MM.1S (cell line): ENCODE measurements at regions not wholly inside any gene's neighbourhood (a gene's known extent, or its start where the extent isn't known, plus 50 kb on each side); places are given as distances from the start of the nearest gene placed in this dataset.

Experiments used
- DNase-seq: peaks from one replicate; pipeline ENCODE4 v3.0.0-alpha.2; 2015
- H2AFZ ChIP-seq: fragments of 300-600 bp; sonication (generic); 2 replicates; pipeline ENCODE4 v1.6.0; 2016; ENCODE audit warnings: antibody characterized with exemption, low read length
- H3F3A ChIP-seq: fragments of 300-600 bp; sonication (generic); 2 replicates; pipeline ENCODE4 v1.6.1; 2016; ENCODE audit warnings: mild to moderate bottlenecking, antibody characterized with exemption, low read length, moderate library complexity, mixed read lengths; ENCODE audit not compliant: insufficient read depth
- H3K27ac ChIP-seq: fragments of 300-600 bp; sonication (generic); 2 replicates; pipeline ENCODE4 v1.5.1; 2016; ENCODE audit warnings: mild to moderate bottlenecking, low read length
- H3K27me3 ChIP-seq: fragments of 300-600 bp; sonication (generic); replicated peaks from 2 replicates; pipeline ENCODE4 v1.6.0; 2016; ENCODE audit warnings: low read length; ENCODE audit not compliant: insufficient read depth
- H3K36me3 ChIP-seq: fragments of 300-600 bp; sonication (generic); replicated peaks from 2 replicates; pipeline ENCODE4 v1.6.1; 2016; ENCODE audit warnings: mild to moderate bottlenecking, low read length, mixed read lengths; ENCODE audit not compliant: insufficient read depth
- H3K4me1 ChIP-seq: fragments of 300-600 bp; sonication (generic); 2 replicates; pipeline ENCODE4 v1.6.1; 2016; ENCODE audit warnings: low read length, mixed read lengths
- H3K4me2 ChIP-seq: fragments of 300-600 bp; sonication (generic); 2 replicates; pipeline ENCODE4 v1.6.0; 2016; ENCODE audit warnings: low read depth, low read length
- H3K4me3 ChIP-seq: fragments of 300-600 bp; sonication (generic); 2 replicates; pipeline ENCODE4 v1.5.1; 2016; ENCODE audit warnings: low read length, mixed read lengths
- H3K79me2 ChIP-seq: fragments of 300-600 bp; sonication (generic); 2 replicates; pipeline ENCODE4 v1.6.1; 2016; ENCODE audit warnings: mixed run types, low read length, mixed read lengths
- H3K9ac ChIP-seq: fragments of 300-600 bp; sonication (generic); 2 replicates; pipeline ENCODE4 v1.6.1; 2016; ENCODE audit warnings: low read length, mixed read lengths
- H3K9me2 ChIP-seq: fragments of 300-600 bp; sonication (generic); replicated peaks from 2 replicates; pipeline ENCODE4 v1.6.1; 2016; ENCODE audit warnings: mild to moderate bottlenecking, low read length, mixed read lengths; ENCODE audit not compliant: insufficient read depth
- H3K9me3 ChIP-seq: fragments of 300-600 bp; sonication (generic); replicated peaks from 2 replicates; pipeline ENCODE4 v1.6.1; 2016; ENCODE audit warnings: mild to moderate bottlenecking, low read length, mixed read lengths; ENCODE audit not compliant: insufficient read depth
- H4K20me1 ChIP-seq: fragments of 300-600 bp; sonication (generic); 2 replicates; pipeline ENCODE4 v1.6.1; 2016; ENCODE audit warnings: mild to moderate bottlenecking, low read length, moderate library complexity, mixed read lengths; ENCODE audit not compliant: insufficient read depth
- EZH2 ChIP-seq: fragments of 300-600 bp; sonication (generic); optimal IDR thresholded peaks from 2 replicates; pipeline ENCODE3; 2017; ENCODE audit warnings: low read depth, mild to moderate bottlenecking, antibody characterized with exemption, low read length, mixed read lengths
- EZH2phosphoT487 ChIP-seq: fragments of 300-600 bp; sonication (generic); IDR thresholded peaks from 2 replicates; pipeline ENCODE4 v1.6.1; 2018; ENCODE audit warnings: antibody characterized with exemption, low read length
- TF ChIP-seq, protein P1 (sequence below): fragments of 300-600 bp; sonication (generic); IDR thresholded peaks from 2 replicates; pipeline ENCODE4 v1.5.1; 2016; ENCODE audit warnings: antibody characterized with exemption, low read length, mixed read lengths

DNA sequence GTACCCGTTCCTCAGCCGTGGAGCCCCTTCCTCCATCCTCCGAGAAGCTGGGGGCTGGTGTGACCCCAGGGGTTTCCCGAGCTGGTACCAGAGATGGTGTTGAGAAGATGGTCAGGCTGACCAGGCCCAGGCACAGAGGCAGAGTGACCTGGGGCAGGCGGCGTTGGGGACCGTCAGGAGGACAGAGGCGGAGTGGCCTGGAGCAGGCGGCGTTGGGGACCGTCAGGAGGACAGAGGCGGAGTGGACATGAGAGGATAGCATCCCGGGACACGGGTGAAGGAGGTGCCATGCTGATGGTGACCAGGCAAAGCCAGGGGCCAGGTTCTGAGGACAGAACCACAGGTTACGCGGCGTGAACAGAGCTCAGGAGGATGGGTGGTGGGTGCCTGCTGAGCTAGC, 75.9 kb upstream of the TTC34 start:
- Histone ChIP-seq H3K4me2 (no peak overlapping the region), H3K27ac (no peak overlapping the region), H3K9me2 (no peaks in the 10 kb centered on the region), H3K4me3 (no peak overlapping the region), H3K79me2 (no peaks in the 10 kb centered on the region), H4K20me1 (no peaks in the 10 kb centered on the region), H3K27me3 (peaks cover 90% of the 10 kb centered on the region), H3K9me3 (no peaks in the 10 kb centered on the region), H3K4me1 (no peaks in the 10 kb centered on the region), H3K36me3 (no peaks in the 10 kb centered on the region), H3F3A (no peaks in the 10 kb centered on the region), H2AFZ (no peak overlapping the region), H3K9ac (no peak overlapping the region)
- TF ChIP-seq, protein P1, sequence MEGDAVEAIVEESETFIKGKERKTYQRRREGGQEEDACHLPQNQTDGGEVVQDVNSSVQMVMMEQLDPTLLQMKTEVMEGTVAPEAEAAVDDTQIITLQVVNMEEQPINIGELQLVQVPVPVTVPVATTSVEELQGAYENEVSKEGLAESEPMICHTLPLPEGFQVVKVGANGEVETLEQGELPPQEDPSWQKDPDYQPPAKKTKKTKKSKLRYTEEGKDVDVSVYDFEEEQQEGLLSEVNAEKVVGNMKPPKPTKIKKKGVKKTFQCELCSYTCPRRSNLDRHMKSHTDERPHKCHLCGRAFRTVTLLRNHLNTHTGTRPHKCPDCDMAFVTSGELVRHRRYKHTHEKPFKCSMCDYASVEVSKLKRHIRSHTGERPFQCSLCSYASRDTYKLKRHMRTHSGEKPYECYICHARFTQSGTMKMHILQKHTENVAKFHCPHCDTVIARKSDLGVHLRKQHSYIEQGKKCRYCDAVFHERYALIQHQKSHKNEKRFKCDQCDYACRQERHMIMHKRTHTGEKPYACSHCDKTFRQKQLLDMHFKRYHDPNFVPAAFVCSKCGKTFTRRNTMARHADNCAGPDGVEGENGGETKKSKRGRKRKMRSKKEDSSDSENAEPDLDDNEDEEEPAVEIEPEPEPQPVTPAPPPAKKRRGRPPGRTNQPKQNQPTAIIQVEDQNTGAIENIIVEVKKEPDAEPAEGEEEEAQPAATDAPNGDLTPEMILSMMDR: no peak
- no peak for TF ChIP-seq EZH2
- TF ChIP-seq EZH2phosphoT487: no peak
- DNase-seq: no peak

DNA sequence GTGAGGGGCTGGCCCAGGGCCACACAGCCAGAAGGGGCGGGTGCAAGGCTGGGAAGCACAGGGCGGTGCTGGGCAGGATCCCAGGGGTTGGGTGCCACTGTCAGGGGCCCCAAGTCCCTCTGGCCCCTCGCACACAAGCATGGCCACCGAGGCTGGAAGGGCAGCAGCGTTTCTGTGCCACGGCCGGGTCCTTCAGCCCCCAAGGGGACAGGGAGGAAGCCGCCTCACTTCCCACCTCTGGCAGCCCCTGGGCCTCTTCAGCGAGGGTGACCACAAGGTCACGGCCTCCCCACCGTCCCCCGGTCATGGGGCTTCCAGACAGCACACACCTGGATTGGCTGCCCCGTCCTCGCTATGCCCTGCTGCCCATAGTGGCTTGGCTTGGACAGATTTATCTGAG, 77.1 kb upstream of the TTC34 start:
- Histone ChIP-seq H3K4me3 (no peak overlapping the region), H3K27me3 (peaks cover 95% of the 10 kb centered on the region), H3K9ac (no peak overlapping the region), H3K4me2 (no peak overlapping the region), H3K27ac (no peak overlapping the region), H2AFZ (no peak overlapping the region), H3K9me2 (no peaks in the 10 kb centered on the region), H3K4me1 (no peaks in the 10 kb centered on the region), H3F3A (no peaks in the 10 kb centered on the region), H3K79me2 (no peaks in the 10 kb centered on the region), H3K36me3 (no peaks in the 10 kb centered on the region), H4K20me1 (no peaks in the 10 kb centered on the region), H3K9me3 (no peaks in the 10 kb centered on the region)
- no peak for DNase-seq
- no peak for TF ChIP-seq EZH2phosphoT487
- TF ChIP-seq, protein P1: no peak
- TF ChIP-seq EZH2: no peak

DNA sequence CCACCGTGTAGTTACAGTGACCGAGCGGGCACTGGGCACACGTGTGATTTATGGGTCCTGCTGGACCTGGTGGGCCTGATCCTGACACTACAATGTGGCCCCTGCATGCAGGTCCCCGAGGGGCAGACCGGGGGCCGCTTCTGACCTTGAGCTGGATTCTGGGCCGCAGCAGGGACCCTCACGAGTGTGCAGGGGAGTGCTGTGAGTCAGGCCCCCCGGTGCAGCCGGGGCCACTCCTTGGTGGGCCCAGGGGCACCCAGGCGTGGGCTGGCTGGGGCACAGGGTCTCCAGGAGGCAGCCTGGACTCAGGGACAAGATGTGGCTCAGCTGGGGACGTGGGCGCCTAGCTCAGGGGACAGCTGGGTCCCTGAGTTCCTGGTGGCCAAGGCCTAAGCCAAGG, 77.5 kb upstream of the TTC34 start:
- Histone ChIP-seq H3K36me3 (no peaks in the 10 kb centered on the region), H3K27ac (no peak overlapping the region), H4K20me1 (no peaks in the 10 kb centered on the region), H3K9ac (no peak overlapping the region), H3K9me3 (no peaks in the 10 kb centered on the region), H3K79me2 (no peaks in the 10 kb centered on the region), H3K4me2 (no peak overlapping the region), H3K4me3 (no peak overlapping the region), H3K9me2 (no peaks in the 10 kb centered on the region), H2AFZ (no peak overlapping the region), H3K27me3 (peaks cover 95% of the 10 kb centered on the region), H3K4me1 (no peaks in the 10 kb centered on the region), H3F3A (no peaks in the 10 kb centered on the region)
- DNase-seq: no peak
- TF ChIP-seq EZH2 (no peak), EZH2phosphoT487 (no peak)
- TF ChIP-seq, protein P1: no peak
